GM21515 (cell line): ENCODE measurements at regions not wholly inside any gene's neighbourhood (a gene's known extent, or its start where the extent isn't known, plus 50 kb on each side); places are given as distances from the start of the nearest gene placed in this dataset.
A peak's percentile ranks its signal among the peaks of the same experiment; 100 is the strongest.

Source experiments
- ATAC-seq: cut with Tn5 transposase; IDR thresholded peaks from one replicate; pipeline ENCODE4 v1.9.1; 2021; ENCODE audit not compliant: unreplicated experiment

DNA sequence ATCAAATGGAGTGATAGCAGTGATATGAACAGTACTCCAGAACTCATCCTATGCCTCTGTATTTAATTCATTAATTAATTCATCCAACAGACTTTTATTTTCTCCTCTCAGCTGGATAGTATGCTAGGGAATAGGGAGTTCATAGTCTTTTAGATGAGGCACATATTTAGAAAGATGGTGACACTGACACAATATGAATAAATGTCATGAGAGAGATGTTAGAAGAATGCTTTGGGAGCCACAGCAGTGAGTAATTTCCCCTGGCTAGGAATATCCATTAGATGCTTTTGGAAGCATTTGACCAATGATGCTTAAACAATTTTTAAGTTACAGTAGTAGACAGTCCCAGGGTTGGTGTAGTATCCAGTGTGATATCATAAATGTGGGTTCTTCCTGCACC is 428.7 kb upstream of the SGCD start:
- no peak for ATAC-seq

DNA sequence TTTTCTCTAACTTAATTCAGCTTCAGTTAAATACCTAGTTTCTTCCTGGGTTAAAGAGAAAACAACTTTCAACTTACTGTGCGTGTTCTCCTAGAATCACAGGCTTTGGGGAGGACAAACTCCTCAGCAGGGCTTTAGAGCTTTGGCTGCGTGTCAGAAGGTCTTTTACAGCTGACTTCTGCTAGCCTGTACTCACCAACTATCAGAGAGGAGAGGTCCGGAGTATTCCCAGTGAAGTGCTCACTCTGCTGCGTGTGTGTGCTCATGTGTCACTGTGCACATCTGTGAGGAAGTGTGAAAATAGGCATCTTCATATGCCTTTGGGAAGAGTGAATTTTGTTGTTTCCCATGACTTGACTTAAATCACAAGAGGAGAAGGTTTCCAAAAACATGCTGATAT is 423.2 kb upstream of the SGCD start:
- ATAC-seq: no peak

DNA sequence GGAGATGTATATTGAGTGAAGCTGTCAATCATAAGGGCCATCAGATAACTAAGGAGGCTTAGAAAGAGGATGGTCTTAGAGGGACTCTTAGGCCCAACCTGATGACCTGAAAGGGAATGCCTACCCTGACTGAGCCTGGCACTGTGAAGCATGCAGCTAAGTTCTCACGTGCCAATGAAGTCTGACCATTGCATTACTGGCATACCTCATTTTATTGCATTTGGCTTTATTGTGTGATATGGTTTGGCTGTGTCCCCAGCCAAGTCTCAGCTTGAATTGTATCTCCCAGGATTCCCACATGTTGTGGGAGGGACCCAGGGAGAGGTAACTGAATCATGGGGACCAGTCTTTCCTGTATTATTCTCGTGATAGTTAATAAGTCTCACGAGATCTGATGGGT is 421.6 kb upstream of the SGCD start:
- no peak for ATAC-seq

DNA sequence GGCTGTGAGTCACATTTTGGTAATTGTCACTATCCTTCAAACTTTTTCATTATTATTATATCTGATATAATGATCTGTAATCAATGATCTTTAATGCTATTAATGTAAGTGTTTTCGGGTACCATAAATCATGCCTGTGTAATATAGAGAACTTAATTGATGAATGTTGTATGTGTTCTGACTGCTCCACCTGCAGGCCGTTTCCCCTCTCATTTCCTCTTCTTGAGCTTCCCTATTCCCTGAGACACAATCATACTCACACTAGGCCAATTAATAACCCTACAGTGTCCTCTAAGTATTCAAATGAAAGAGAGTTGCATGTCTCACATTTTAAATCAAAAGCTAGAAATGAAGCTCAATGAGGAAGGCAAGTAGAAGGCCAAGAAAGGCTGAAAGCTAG is 420.9 kb upstream of the SGCD start:
- ATAC-seq: no peak

DNA sequence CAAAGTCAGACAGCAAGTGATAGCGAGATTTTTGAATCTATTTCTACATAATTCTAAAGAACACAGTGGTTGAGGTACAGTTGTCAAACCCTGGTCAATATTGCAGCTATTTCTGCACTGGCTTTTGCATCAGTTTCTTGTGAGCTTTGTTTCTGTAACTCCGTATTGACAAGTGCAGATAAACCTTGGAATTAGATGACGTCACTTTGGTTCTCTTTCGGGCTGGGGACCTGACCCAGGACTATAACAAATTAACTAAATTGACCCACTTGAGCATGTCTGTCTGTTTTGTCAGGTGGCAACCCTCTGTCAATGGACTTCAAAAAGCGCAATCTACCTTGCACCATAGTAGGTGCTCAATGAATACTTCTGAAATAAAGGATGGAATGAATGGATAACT is 418.4 kb upstream of the SGCD start:
- no peak for ATAC-seq

DNA sequence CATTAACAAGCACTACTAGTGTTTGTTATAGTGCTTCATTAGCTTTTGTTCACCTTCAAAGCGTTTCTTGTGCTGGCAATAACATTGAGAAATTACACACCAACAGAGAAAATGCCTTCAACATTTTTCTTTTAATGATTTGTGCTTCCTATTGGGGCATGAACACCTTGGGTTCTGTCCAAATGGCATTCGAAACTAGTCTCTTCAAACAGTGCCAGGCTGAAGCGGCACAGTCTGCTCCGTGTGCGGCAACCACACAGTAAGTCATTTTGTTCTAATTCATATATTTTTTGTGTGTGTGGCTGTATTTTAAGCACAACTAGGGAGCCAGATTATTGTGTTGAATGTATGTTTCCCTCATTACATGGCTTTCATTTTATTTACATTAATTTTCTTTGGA is 414.7 kb upstream of the SGCD start:
- ATAC-seq: no peak

DNA sequence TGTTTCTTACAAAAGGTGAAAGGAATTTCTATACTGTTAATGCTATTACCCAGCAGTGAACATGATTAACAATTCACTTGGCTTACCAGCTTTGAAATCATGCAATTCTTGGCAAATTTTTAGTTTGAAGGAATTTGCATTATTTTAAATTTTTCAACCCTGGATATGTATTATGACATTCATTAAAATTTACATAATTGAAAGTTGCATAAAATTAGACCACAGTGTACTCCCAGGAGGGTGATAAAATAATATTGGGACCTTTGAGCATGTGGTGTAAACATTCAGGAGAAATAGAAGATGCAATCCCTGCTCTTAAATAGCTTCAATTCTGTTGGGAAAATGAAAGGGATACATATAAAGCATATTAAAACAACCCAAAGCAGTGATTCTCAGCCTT is 412.2 kb upstream of the SGCD start:
- no peak for ATAC-seq

DNA sequence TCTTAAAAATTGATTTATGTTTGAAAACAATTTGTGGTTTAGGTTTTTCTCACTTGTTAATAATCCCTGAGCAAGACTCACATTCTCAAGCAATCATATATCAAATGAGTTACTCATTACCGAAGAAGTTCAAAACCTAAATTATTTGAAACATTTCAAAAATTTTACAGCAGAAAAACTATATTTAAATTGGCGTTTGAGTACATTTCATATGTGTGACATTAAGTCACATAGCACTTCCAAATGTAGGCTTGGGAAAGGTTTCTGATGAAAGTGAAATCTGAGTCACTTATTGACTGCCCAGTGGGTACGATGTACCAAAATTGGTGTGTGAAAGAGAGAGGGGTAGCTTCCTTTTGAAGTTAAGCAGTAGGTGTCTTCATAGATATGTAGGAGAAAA is 411.4 kb upstream of the SGCD start:
- ATAC-seq: no peak

DNA sequence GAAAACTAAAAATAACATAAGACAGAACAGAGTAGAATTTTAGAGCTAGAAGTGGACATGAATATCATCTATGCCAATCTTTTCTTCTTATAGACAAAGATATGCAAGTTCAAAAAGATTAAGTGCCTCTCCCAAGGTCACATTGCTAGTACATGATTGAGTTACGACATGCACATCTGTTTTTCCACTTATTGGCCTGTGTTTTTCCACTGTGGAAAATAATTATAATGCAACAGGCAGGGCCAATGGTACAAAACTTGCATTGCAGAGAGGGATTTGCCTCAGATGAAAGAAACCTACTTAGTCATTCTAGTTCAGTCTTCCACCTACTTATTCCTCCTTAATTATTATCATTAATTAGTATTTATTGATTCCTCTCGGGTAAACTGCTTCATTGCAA is 407.8 kb upstream of the SGCD start:
- ATAC-seq: no peak

DNA sequence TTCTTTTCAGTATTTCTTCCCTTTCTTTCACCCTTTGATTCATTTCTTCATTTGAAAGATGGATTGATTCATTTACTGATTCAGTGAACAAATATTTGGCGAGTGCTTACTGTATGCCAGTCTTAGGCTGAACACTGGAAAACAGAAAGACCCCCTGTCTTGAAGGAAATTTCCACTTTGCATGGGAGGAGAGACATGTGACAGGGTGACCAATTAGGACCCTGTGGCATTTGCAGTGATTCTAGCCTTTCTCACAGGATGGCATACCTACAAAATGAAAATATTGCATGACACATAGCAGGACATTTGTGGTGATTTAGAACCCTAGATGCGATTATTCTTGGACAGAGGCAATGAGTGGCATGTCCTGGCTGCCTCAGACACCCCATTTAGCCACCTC is 407.2 kb upstream of the SGCD start:
- ATAC-seq: no peak

DNA sequence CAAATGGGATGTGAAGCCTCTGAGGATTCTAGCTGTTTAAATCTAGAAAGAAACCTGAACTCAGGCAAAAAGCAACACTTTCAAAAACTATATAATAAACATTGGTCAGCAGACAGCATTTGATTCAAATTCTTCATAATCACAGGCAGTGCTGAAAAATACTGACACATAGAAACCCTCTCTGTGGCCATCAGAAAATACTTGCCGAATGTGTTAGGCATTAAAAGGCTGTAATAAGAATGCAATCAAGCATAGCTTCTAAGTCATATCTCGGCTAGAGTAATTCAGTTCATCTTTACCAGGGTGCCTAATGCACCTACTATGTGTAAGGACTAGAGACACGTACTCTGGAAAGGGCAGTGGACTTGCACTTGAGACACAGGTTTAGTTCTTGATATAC is 405.3 kb upstream of the SGCD start:
- ATAC-seq: no peak

DNA sequence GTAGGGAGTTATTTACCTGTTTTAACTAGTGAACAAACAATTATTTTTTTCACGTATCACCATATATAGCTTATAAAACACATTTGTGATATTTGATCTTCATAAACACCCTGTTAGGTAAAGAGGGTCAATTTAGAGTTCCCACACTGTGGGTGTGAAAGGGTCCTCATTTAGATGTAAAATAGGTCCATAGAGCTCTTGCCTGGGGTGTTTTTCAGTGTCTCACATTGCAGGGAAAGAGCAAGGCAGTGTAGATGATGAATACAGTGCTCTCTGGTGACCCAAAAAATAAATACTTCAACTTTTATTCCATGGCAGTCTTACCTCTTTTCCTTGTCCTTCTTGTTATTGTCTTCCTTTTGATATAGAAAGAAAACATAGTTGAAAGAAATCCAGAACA is 403.2 kb upstream of the SGCD start:
- no peak for ATAC-seq

DNA sequence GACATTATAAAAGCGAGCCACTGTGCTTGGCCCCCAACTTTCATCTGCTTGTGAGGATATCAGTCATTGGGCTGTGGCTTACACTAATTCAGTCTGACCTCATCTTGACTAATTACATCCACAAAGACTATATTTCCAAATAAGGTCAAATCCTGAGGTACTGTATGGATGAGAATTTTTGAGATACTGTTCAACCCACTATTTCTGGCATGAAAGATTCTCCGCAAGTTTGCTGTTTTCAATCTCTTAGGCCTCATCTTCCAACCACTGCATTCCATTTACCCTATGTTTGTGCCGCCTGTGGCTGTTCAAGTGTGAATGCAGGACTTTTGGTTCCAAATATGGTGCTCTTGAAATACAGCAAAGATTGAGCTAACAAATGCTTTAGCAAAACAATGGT is 400.9 kb upstream of the SGCD start:
- no peak for ATAC-seq

DNA sequence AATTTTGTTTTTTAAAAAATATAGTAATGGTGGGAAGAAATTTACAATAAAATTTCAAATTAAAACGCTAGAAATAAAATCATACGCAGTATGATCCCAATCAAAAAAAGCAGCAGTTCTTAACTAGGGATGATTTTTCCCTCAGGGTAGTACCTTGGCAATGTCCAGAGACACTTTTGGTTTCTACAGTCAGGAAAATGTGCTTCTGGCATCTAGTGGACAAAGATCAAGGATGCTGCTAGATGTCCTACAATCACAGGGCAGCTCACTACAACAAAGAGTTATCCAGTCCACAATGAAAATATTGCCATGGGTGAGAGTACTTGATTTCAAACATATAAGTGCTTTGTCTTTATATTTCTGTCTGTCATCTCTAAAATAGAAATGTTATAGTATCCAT is 400.2 kb upstream of the SGCD start:
- no peak for ATAC-seq

DNA sequence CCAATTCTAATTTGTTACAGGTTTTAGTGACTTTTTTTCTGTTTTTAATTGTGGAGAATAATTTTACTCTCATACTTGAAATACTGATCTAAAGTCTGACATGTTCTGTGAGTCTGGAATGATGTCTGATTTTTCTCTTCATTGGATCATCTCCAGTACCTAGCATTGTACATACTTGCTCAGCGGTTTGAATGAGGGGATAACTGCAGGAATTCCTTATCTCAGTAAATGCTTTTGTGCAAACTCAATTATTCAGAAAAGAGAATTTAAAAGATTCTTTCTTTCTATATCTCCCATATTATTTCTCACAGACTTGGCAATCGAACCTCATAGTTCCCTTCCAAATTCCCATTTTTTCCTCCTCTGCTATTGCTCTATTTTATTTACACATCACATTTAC is 397.9 kb upstream of the SGCD start:
- ATAC-seq: no peak

DNA sequence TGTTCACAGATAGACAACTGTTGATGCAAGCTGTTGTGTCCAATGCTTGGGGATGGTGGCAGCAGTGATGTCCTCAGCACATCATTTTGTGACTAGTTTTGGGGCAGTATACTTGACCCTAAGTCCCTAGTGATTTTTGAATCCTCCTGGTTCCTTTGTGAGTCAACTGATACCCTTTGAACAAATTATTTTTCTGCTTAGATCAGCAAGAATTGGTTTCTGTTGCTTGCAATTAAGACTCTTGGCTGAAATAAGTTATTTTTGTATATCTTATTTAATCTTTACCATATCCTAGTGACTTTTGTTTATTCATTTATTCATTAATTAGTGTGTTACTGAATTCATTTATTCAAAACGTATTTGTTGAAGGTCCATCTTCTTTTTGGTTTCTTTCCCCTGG is 392.0 kb upstream of the SGCD start:
- ATAC-seq: no peak

DNA sequence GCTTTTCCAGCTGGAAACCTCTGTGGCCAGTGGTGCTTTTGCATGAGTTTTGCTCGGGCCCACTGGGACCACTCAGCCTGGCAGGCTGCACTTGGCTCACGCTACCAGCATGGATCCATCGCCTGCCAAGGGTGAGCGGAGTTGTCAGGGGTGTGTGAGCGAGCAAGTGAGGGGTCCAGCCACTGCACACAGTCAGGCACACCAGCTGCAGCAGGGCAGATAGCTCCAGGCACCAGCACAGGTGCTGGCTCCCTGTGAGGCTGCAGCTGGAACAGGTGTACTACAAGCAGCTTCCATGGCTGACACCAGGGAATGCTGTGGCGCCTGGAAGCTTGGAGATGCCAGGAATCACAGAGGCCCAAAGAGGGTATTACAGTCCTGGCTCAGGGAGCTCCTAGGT is 391.2 kb upstream of the SGCD start:
- ATAC-seq: no peak

DNA sequence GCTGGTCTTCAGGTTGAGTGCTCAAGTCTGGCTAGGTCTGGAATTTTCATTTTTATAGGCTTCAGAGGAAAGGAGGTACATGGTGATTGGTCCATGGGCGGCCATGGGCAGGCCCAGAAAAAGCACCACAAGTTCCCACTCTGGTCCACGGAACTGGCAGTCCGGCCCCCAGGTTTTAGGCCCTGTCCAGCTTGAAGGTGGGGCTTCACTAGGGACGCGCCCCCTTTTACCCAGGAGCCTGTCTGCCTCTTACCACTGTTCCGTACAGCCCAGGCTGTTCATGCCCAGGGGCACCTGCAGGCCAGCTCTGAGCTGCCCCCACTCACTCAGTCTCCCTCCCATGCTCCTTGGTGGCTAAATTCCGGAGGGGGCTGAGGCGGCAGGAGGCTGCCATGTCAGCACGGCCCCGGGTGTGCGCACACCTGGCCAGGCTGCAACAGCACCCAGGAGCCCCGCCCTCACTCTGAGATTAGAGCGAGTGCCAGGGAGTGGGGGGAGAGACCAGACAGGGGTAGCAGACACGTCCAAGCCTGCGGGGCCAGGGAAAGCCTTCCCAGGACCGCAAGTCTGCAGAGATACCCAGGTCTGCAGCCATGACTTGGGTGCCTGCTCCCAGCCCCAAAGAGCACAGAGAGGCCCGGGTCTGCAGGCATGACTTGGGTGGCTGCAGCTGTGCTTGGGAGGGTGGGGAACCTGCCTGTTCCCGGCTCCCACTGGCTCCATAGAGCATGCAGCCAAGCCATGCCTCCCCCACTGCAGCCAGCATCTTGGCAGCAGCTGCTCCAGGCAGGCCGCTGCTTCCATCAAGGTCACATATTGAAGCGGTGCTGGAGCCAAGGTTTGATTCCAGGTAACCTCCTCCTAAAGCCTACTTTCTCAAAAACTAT is 390.2 kb upstream of the SGCD start:
- ATAC-seq: no peak

DNA sequence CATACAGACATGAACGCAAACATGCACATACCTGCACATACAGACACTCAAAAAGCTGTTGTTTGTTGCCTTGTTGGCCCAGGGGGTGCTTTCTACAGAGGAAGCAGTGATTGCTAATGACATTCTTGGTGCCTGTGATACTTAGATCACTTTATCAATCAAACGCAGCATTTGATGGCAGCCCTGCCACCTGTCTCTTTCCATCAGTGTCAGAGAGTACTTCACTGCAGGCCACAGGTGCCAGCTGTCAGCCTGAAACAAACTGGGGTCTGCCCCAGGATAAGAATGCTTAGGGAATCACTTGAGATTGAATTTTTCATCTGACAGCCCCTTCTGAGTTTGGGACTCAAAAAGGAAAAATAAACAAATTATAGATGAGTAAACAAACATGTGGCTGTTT is 388.9 kb upstream of the SGCD start:
- no peak for ATAC-seq

DNA sequence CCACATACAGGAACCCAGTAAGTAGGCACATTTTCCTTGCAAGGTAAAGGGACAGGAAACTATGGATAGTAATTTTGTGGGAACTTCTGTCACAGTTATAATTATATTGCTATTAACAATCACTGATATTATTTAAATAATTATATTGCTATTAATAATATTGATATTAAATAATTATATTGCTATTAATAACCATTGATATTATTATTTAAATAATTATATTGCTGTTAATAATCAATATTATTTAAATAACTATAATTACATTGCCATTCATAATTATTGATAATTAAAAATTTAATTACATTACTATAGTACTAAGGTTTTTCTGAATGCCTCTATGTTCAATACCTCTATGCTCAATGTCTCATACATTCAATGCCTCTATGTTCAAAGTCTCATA is 385.6 kb upstream of the SGCD start:
- no peak for ATAC-seq

DNA sequence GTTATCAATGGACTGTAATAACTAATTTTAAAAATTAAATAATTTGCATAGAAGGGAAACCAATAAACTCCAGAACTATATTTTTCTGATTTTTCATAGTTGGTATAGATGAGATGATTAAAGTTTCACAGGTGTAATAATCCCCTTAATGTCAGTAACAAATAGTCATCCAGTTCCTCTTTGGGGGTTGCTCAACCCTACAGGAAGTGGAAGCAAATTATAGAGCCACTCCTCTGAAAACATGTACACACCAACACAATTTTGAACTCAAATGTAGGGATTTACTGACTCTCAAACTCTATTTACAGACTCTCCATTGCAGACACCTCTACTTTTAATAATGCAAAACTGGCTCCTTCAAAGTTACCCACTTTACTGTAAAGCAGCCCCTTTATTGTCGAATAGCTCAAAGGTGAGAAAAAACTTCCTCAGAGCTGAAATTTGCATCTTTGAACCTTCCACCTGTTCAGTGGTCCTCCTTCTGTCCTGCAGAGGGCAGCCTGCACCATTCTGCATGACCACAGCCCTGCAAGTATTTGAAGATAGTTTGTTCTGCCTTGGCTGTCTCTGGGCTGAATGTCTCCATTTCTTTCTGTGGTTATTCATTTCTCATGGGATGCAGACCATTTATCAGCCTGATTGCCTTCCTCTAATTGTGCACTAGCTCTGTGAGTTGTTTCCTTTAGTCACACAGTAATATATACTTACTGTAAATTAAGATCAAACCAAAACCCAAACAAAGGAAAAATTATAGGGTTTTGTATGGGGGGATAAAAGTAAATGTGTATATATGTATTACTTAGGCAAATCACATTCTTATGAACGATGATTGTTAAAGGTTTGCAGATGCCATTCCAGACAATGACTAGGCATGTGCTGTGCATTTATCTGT is 383.2 kb upstream of the SGCD start:
- ATAC-seq: peak; percentile 92

DNA sequence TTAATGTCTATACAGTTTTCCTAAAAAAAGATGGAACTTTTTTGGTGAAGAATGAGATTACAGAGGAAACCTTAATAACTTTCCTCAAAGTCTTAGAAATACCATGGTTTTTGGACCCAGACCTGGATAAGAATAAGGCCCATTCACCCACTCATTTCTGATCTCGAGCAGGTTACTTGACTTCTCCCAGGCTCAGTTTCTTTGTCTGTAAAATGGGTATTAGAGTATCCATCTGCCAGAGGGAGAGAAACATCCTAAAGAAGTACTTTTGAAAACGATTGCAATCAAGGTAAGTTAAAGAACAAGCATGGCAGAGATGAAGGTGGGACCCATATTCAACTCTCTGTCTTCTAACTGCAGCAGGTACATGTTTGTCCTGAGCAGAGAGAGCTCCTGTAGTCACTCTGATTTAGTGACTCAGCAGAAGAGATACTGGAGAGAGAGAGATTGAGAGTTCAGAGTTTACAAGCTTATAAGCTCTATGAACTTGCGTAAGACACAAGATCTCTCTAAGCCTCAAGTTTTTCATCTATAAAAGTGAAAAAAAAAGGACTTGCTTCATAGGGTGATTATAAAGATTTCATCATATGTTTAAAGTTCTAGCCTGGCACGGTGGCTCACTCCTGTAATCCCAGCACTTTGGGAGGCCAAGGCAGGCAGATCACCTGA is 379.4 kb upstream of the SGCD start:
- ATAC-seq: no peak
